Tibial nerve (tissue), 3 donors: ENCODE measurements at regions not wholly inside any gene's neighbourhood (a gene's known extent, or its start where the extent isn't known, plus 50 kb on each side); places are given as distances from the start of the nearest gene placed in this dataset.

Experiments
- POLR2A ChIP-seq, 2 donors: fragments of 450-650 bp; IDR thresholded peaks; one replicate each; pipeline ENCODE4 v1.6.1; 2017; ENCODE audit warnings: antibody characterized with exemption in 2 of 2, mild to moderate bottlenecking in 2 of 2, moderate library complexity in 2 of 2
- TF ChIP-seq, protein P1 (sequence below), 5 experiments: fragments of 200-600 bp in 3 of 5; fragments of 450-650 bp in 2 of 5; sonication (generic) in 3 of 5; IDR thresholded peaks; one replicate each; pipeline ENCODE4 v1.5.1; 2016 to 2019; ENCODE audit warnings: antibody characterized with exemption in 5 of 5, mild to moderate bottlenecking in 3 of 5, moderate library complexity in 2 of 5

DNA sequence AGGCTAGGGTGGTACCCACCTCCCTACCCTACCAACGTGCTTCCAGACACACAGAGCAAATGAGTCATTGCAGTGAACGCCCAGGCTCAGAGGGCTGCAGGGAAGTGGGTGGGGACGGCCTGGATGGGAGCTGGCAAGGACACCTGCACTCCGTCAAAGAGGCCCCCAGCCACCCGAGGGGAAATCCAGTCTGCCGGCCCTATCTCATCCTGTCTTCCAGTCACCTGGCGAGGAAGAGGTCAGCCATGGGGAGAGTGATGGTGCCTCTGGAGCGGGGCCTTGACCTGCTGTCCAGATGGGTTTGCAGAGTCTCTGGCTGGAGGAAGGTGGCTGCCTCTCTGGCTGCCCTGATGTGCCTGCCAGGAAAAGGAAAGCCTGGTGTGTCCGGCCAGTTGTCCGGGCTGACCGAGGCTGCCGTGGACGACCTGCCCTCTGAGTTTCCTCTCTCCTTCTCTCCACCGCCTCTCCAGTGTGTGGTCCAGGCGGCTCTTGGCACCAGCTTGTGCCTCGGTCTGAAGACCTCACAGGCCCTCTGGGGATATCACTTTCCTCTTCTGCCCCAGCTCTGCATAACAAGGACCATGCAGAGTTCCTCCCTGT, 209.7 kb upstream of the COPS8 start:
- TF ChIP-seq POLR2A (IDR thresholded peaks at IDR 0.05), result no peak
- TF ChIP-seq, protein P1, sequence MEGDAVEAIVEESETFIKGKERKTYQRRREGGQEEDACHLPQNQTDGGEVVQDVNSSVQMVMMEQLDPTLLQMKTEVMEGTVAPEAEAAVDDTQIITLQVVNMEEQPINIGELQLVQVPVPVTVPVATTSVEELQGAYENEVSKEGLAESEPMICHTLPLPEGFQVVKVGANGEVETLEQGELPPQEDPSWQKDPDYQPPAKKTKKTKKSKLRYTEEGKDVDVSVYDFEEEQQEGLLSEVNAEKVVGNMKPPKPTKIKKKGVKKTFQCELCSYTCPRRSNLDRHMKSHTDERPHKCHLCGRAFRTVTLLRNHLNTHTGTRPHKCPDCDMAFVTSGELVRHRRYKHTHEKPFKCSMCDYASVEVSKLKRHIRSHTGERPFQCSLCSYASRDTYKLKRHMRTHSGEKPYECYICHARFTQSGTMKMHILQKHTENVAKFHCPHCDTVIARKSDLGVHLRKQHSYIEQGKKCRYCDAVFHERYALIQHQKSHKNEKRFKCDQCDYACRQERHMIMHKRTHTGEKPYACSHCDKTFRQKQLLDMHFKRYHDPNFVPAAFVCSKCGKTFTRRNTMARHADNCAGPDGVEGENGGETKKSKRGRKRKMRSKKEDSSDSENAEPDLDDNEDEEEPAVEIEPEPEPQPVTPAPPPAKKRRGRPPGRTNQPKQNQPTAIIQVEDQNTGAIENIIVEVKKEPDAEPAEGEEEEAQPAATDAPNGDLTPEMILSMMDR (IDR thresholded peaks at IDR 0.05), result no peak
